ENCODE measurements at regions not wholly inside any gene's neighbourhood (a gene's known extent, or its start where the extent isn't known, plus 50 kb on each side); places are given as distances from the start of the nearest gene placed in this dataset.
"Not testable (repeated sequence)": the region's sequence is repeated elsewhere in the genome, so short reads cannot be mapped to it uniquely, and the experiment has no call there.

DNA sequence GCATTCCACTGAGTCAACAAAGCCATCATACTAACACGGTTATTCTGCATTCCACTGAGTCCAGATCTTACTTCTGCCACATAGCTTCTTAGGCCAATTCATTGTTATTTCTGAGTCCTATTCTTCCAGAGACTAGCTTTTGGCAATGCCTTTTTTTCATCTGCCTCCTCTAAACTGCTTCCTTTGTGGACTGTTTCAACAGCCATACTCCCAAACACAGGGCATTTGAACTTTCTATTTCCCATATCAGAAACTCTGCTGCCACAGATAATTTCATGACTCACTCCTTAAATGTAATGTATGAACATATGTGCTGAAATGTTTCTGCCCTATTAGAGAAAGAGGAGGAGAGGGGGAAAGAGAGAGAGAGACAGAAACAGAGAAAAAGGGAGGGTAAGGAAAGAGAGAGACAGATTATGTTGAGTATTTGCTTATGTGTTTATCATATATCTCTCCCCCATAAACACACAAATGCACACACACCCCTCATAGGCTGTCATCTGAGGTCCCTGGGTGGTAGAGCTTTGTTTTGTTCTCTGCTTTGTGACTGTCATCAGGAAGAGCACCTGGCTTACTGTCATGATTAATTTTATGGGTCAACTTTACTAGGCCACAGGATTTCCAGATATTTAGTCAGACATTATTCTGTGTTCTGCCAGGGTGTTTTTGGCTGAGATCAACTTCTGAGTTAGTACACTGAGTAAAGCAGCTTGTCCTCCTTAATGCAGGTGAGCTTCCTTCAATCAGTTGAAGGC is 308.0 kb upstream of the KCND2 start:
- no peaks in the 10 kb centered on the region for H4K20me1 ChIP-seq (ENCODE audit: control insufficient read depth, extremely low read depth, insufficient read depth, low read length)
- FAIRE-seq = no peak
- H3K9ac ChIP-seq (ENCODE audit: control insufficient read depth, extremely low read depth, insufficient read depth, low read length) = no peak overlapping the region
- no peaks in the 10 kb centered on the region for H3K79me2 ChIP-seq (ENCODE audit: control insufficient read depth, insufficient read depth, low read length)
- H2AFZ ChIP-seq (ENCODE audit: control insufficient read depth, low read length) = no peak overlapping the region
- H3K4me2 ChIP-seq (ENCODE audit: control insufficient read depth, extremely low read depth, insufficient read depth, low read depth, low read length) = no peak overlapping the region
- TF ChIP-seq, protein P1, sequence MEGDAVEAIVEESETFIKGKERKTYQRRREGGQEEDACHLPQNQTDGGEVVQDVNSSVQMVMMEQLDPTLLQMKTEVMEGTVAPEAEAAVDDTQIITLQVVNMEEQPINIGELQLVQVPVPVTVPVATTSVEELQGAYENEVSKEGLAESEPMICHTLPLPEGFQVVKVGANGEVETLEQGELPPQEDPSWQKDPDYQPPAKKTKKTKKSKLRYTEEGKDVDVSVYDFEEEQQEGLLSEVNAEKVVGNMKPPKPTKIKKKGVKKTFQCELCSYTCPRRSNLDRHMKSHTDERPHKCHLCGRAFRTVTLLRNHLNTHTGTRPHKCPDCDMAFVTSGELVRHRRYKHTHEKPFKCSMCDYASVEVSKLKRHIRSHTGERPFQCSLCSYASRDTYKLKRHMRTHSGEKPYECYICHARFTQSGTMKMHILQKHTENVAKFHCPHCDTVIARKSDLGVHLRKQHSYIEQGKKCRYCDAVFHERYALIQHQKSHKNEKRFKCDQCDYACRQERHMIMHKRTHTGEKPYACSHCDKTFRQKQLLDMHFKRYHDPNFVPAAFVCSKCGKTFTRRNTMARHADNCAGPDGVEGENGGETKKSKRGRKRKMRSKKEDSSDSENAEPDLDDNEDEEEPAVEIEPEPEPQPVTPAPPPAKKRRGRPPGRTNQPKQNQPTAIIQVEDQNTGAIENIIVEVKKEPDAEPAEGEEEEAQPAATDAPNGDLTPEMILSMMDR (optimal IDR thresholded peaks at IDR 0.05 in 1 of 3, IDR thresholded peaks at IDR 0.05 in 1 of 3, conservative IDR thresholded peaks at IDR 0.05 in 1 of 3; ENCODE audit: extremely low read depth in 1 of 3, insufficient read depth in 2 of 3, low read length in 3 of 3) = no peak
- TF ChIP-seq EZH2 (IDR thresholded peaks at IDR 0.05; ENCODE audit: low read length) = no peak
- no peaks in the 10 kb centered on the region for H3K9me1 ChIP-seq (ENCODE audit: control insufficient read depth, extremely low read depth, insufficient read depth, low read length)
- no peak overlapping the region for H3K4me3 ChIP-seq (ENCODE audit: control insufficient read depth in 2 of 3, extremely low read depth in 1 of 3, insufficient read depth in 2 of 3, low read depth in 1 of 3, low read length in 3 of 3)
- dilution Hi-C loops (cut with MboI; ENCODE audit: extremely low pct_ligation_motif_present, low sequenced_read_pairs) = no loop called here
- no peaks in the 10 kb centered on the region for H3K4me1 ChIP-seq (ENCODE audit: control insufficient read depth, extremely low read depth, insufficient read depth, low read length)
- H3K27me3 ChIP-seq (ENCODE audit: control insufficient read depth, extremely low read depth, insufficient read depth, low read length) = no peaks in the 10 kb centered on the region
- no peaks in the 10 kb centered on the region for H3K9me3 ChIP-seq (ENCODE audit: control insufficient read depth, low read depth, low read length)
- DNase-seq (ENCODE audit: low read depth, low spot score) = no peak
- no peak overlapping the region for H3K27ac ChIP-seq (ENCODE audit: control insufficient read depth, insufficient read depth, low read length)
- no peaks in the 10 kb centered on the region for H3K36me3 ChIP-seq (ENCODE audit: control insufficient read depth in 2 of 2, extremely low read depth in 1 of 2, insufficient read depth in 2 of 2, low read length in 2 of 2)

DNA sequence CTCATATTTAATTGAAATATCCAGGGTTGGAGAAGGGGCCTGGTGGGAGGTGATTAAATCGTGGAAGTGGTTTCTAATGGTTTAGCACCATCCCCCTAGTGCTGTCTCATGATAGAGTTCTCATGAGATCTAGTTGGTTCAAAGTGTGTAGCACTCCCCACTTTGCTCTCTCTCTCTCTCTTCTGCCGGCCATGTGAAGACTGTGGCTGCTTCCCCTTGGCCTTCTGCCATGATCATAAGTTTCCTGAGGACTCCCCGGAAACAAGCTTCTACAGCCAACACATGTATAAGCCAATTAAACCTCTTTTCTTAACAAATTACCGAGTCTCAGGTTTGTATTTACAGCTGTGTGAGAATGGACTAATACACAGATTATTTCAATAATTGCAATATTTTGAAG is 305.8 kb upstream of the KCND2 start:
- no peaks in the 10 kb centered on the region for H3K79me2 ChIP-seq (ENCODE audit: control insufficient read depth, insufficient read depth, low read length)
- no peak overlapping the region for H3K9ac ChIP-seq (ENCODE audit: control insufficient read depth, extremely low read depth, insufficient read depth, low read length)
- DNase-seq (ENCODE audit: low read depth, low spot score) (no peak), FAIRE-seq (no peak)
- H3K4me1 ChIP-seq (ENCODE audit: control insufficient read depth, extremely low read depth, insufficient read depth, low read length) = no peaks in the 10 kb centered on the region
- no peak overlapping the region for H3K4me2 ChIP-seq (ENCODE audit: control insufficient read depth, extremely low read depth, insufficient read depth, low read depth, low read length)
- TF ChIP-seq EZH2 (IDR thresholded peaks at IDR 0.05; ENCODE audit: low read length) = no peak
- TF ChIP-seq, protein P1 (optimal IDR thresholded peaks at IDR 0.05 in 1 of 3, IDR thresholded peaks at IDR 0.05 in 1 of 3, conservative IDR thresholded peaks at IDR 0.05 in 1 of 3; ENCODE audit: extremely low read depth in 1 of 3, insufficient read depth in 2 of 3, low read length in 3 of 3) = no peak
- dilution Hi-C loops (cut with MboI; ENCODE audit: extremely low pct_ligation_motif_present, low sequenced_read_pairs) = no loop called here
- H2AFZ ChIP-seq (ENCODE audit: control insufficient read depth, low read length) = no peak overlapping the region
- no peak overlapping the region for H3K4me3 ChIP-seq (ENCODE audit: control insufficient read depth in 2 of 3, extremely low read depth in 1 of 3, insufficient read depth in 2 of 3, low read depth in 1 of 3, low read length in 3 of 3)
- no peaks in the 10 kb centered on the region for H3K27me3 ChIP-seq (ENCODE audit: control insufficient read depth, extremely low read depth, insufficient read depth, low read length)
- no peaks in the 10 kb centered on the region for H3K9me3 ChIP-seq (ENCODE audit: control insufficient read depth, low read depth, low read length)
- H3K9me1 ChIP-seq (ENCODE audit: control insufficient read depth, extremely low read depth, insufficient read depth, low read length) = no peaks in the 10 kb centered on the region
- H3K36me3 ChIP-seq (ENCODE audit: control insufficient read depth in 2 of 2, extremely low read depth in 1 of 2, insufficient read depth in 2 of 2, low read length in 2 of 2) = no peaks in the 10 kb centered on the region
- no peaks in the 10 kb centered on the region for H4K20me1 ChIP-seq (ENCODE audit: control insufficient read depth, extremely low read depth, insufficient read depth, low read length)
- H3K27ac ChIP-seq (ENCODE audit: control insufficient read depth, insufficient read depth, low read length) = no peak overlapping the region

DNA sequence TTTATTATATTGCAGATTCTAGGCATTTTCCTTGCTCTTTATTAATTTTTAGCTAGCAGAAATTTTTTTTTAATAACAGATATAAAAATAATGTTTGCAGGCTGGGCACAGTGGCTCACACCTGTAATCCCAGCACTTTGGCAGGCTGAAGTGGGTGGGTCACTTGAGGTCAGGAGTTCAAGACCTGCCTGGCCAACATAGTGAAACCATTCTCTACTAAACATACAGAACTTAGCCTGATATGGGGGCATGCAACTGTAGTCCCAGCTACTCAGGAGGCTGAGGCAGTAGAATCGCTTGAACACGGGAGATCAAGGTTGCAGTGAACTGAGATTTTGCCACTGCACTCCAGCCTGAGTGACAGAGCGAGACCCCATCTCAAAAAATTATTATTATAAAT is 304.6 kb upstream of the KCND2 start:
- FAIRE-seq; H3K27ac ChIP-seq (ENCODE audit: control insufficient read depth, insufficient read depth, low read length); H3K4me2 ChIP-seq (ENCODE audit: control insufficient read depth, extremely low read depth, insufficient read depth, low read depth, low read length); H4K20me1 ChIP-seq (ENCODE audit: control insufficient read depth, extremely low read depth, insufficient read depth, low read length); H3K4me1 ChIP-seq (ENCODE audit: control insufficient read depth, extremely low read depth, insufficient read depth, low read length); H3K9me3 ChIP-seq (ENCODE audit: control insufficient read depth, low read depth, low read length); H3K36me3 ChIP-seq (ENCODE audit: control insufficient read depth in 2 of 2, extremely low read depth in 1 of 2, insufficient read depth in 2 of 2, low read length in 2 of 2); H3K9ac ChIP-seq (ENCODE audit: control insufficient read depth, extremely low read depth, insufficient read depth, low read length); DNase-seq (ENCODE audit: low read depth, low spot score); H2AFZ ChIP-seq (ENCODE audit: control insufficient read depth, low read length); dilution Hi-C loops (cut with MboI; ENCODE audit: extremely low pct_ligation_motif_present, low sequenced_read_pairs); H3K79me2 ChIP-seq (ENCODE audit: control insufficient read depth, insufficient read depth, low read length); H3K9me1 ChIP-seq (ENCODE audit: control insufficient read depth, extremely low read depth, insufficient read depth, low read length); H3K4me3 ChIP-seq (ENCODE audit: control insufficient read depth in 2 of 3, extremely low read depth in 1 of 3, insufficient read depth in 2 of 3, low read depth in 1 of 3, low read length in 3 of 3); H3K27me3 ChIP-seq (ENCODE audit: control insufficient read depth, extremely low read depth, insufficient read depth, low read length): not testable (repeated sequence)

Data from keratinocyte (primary cell).